ENCODE measurements at regions not wholly inside any gene's neighbourhood (a gene's known extent, or its start where the extent isn't known, plus 50 kb on each side); places are given as distances from the start of the nearest gene placed in this dataset.

DNA sequence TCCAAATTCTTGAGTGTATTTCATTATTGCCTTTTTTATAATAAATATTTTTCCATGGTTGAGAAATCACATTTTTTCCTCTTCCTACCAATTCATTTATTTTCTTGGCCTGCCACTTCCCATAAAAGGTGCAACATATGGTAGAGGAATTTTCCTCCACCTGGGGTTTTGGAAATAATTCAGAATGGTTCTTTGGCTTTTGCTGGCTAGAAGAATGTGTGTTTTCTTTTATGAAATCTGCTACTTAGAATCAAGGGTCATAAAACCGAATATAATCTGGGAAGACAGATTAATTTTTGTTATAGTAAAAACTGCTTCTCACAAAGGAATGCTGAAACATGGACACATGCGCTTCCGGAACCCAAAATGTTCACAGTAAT, 54.0 kb upstream of the POMGNT2 start:
- no peak for TF ChIP-seq POLR2AphosphoS5 (IDR thresholded peaks at IDR 0.05; ENCODE audit: insufficient read depth, low read depth, low read length)
- no peak for TF ChIP-seq POLR2A (IDR thresholded peaks at IDR 0.05; ENCODE audit: low read depth, low read length)
- TF ChIP-seq, protein P1, sequence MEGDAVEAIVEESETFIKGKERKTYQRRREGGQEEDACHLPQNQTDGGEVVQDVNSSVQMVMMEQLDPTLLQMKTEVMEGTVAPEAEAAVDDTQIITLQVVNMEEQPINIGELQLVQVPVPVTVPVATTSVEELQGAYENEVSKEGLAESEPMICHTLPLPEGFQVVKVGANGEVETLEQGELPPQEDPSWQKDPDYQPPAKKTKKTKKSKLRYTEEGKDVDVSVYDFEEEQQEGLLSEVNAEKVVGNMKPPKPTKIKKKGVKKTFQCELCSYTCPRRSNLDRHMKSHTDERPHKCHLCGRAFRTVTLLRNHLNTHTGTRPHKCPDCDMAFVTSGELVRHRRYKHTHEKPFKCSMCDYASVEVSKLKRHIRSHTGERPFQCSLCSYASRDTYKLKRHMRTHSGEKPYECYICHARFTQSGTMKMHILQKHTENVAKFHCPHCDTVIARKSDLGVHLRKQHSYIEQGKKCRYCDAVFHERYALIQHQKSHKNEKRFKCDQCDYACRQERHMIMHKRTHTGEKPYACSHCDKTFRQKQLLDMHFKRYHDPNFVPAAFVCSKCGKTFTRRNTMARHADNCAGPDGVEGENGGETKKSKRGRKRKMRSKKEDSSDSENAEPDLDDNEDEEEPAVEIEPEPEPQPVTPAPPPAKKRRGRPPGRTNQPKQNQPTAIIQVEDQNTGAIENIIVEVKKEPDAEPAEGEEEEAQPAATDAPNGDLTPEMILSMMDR (IDR thresholded peaks at IDR 0.05; ENCODE audit: extremely low read depth in 1 of 2, insufficient read depth in 1 of 2, low read depth in 1 of 2, low read length in 2 of 2), result no peak
- no peak for TF ChIP-seq MAX (IDR thresholded peaks at IDR 0.05; ENCODE audit: insufficient read depth, insufficient read length)
- no peak for TF ChIP-seq JUN (IDR thresholded peaks at IDR 0.05; ENCODE audit: borderline replicate concordance, insufficient read depth, insufficient read length, low read depth)
- TF ChIP-seq EZH2 (IDR thresholded peaks at IDR 0.05; ENCODE audit: borderline replicate concordance, low read depth, low read length, severe bottlenecking), result no peak
- TF ChIP-seq FOS (IDR thresholded peaks at IDR 0.05; ENCODE audit: borderline replicate concordance, insufficient read depth, low read length), result no peak
- no peak for TF ChIP-seq GATA2 (IDR thresholded peaks at IDR 0.05; ENCODE audit: insufficient read depth, insufficient read length, low read depth, low read length)
- TF ChIP-seq MYC (IDR thresholded peaks at IDR 0.05; ENCODE audit: low read depth, low read length), result no peak
